NCI-H524 (cell line): ENCODE measurements at regions not wholly inside any gene's neighbourhood (a gene's known extent, or its start where the extent isn't known, plus 50 kb on each side); places are given as distances from the start of the nearest gene placed in this dataset.

Experiments
- DNase-seq, 2 experiments: peaks; one replicate each; lab custom pipeline; 2025; lab: John Stamatoyannopoulos, UW

DNA sequence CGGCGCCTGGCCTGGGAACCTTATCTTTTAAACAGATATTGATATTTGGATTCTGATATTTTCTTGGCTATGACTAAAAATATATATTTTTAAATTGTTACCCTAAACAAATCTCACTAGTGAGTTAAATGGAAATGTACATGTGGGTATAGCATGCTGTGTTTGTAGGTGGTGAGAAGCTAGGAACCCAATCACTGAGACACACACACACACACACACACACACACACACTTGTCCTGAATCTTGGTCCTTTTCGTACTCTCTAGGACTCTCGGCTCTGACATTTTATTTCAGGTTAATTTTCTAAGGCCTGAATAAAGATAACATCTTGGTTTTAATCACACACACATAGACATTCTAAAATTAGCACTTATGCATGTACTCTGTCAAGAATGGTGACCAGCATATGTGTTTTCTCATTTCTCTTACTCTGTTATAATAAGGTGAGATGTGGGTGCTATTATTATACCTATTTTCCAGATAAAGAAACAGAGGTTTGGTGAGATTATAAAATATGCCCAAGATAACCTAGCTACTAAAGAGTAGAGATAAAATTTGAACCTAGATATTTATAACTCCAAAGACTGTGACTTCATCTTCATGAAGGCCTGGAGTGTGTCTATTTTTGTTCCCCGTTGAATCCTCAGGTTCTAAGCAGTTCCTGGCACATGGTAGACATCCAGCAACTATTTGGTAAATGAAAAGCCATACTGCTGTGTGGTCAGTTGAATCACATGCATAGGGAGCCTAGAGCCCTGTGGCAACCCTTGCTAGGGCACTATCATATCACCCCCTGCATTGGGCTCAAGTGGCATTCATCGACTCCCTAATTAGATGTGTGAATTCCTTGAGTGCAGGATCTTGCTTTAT, 85.0 kb upstream of the RAB3GAP2 start:
- no peak for DNase-seq

DNA sequence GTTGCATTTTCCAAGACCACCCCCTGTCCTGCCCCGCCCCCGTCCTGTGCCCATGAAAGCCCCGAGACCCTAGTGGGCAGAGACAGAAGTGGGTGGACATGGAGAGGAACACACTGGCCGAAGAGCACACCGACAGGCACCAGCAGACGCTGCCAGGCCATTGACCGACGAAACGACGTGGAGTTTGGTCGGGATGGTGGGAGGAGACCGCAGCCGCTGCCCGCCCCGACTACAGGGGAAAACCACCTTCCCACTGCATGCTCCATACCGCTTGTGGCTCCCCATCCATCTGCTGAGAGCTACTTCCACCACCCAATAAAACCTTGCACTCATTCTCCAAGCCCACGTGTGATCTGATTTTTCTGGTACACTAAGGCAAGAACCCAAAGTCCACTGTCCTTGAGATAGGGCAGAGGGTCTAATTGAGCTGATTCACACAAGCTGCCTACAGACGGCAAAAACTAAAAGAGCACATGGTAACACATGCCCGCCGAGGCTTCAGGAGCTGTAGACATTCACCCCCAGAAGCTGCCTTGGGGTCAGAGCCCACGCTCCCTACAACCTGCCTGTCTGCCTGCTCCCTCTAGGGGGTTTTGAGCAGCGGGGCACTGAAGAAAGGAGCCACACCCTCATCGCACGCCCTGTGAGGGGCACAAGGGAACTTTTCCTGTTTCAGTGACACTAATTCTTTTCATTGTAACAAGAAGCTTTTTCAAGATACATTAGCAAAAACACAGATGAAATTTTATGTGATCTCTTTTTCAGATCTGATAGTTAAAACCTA, 81.2 kb upstream of the RAB3GAP2 start:
- DNase-seq: no peak

- DNase-seq: no peak
Measured at GRCh38 chr1:220348211-220348610, 76.0 kb upstream of the RAB3GAP2 start.

- DNase-seq: no peak
Measured at GRCh38 chr1:220347654-220348175, 75.5 kb upstream of the RAB3GAP2 start.

- DNase-seq: no peak
Measured at GRCh38 chr1:220344745-220345144, 72.5 kb upstream of the RAB3GAP2 start.

DNA sequence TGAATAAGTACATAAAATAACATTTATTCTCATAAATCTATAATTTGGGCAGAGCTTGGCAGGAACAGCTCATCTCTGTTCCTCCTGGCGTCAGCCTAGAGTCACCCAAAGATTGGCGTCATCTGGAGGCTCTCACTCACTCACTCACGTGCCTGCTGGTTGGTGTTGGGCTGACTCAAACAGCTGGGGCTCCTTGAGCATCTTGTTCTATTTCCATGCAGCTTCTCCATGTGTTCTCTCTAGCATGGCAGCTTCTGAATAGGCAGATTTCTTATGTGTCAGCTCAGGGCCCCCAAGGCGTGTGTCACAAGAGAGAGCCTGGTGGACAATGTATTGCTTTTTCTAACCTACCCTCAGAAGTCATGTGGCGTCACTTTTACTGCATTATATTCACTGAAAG, 70.6 kb upstream of the RAB3GAP2 start:
- DNase-seq: peak; percentile 40 to 66

DNA sequence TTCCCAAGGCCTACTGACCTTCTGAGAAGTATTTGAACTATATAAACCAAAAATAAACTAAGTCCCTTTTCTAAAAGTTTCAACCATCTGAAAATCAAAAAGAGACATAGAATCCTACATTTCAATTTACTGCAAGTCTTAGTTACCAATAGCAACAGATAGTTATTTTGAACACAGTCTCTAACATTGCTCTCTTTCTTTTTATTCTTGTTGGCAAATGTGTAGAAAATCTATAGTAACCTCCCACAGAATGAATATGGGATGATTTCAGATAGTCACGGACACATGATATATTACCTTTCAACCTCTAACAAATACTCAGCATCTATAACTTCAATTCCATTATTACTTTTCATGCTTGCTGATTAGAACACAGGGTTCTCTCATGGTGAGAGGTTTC, 68.9 kb upstream of the RAB3GAP2 start:
- no peak for DNase-seq

- peak in 1 of 2 experiments; percentile 26 for DNase-seq
Measured at GRCh38 chr1:220339581-220339980, 67.3 kb upstream of the RAB3GAP2 start.

DNA sequence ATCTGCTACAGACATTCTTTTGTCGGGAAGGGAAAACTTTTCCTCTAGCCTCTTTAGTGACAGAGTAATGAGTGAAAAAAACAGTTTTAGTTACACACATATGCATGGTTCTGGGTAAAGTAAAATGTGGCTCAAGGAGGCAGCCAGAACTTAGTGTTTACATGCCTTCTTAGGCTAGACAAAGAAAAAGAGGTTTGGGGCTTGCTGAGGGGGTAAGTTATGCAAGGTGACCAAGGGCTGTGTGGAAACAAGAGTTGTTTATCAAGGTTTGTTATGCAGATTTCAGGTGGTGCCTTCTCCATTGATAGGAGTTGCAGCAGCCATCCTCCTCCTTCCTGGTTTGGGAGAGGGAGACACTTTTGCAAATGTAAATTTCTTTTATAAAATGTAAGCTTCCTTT, 66.5 kb upstream of the RAB3GAP2 start:
- DNase-seq: no peak

GRCh38 chr1:220336391-220337031, 64.3 kb upstream of the RAB3GAP2 start:
- no peak for DNase-seq

GRCh38 chr1:220335668-220336067, 63.4 kb upstream of the RAB3GAP2 start:
- DNase-seq: no peak

DNA sequence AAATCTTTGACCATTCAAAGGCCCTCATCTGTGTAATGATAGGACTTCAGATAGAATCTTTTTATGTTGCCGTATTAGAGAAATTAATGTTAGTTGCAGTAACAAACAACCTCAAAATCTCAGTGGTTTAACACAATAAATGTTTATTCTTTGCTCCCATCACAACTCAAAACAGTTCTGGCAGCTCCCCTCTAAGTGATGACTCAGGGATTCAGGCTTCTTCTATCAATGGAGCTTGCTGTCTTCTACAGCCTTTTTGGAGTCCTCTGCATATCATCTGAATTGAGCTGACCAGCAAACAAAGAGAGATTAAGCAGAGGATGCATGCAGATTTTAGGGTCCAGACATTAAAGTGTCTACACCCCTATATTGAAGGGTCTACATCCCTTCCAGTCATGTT, 59.1 kb upstream of the RAB3GAP2 start:
- no peak for DNase-seq

- no peak for DNase-seq
Measured at GRCh38 chr1:220330265-220330664, 58.0 kb upstream of the RAB3GAP2 start.

DNA sequence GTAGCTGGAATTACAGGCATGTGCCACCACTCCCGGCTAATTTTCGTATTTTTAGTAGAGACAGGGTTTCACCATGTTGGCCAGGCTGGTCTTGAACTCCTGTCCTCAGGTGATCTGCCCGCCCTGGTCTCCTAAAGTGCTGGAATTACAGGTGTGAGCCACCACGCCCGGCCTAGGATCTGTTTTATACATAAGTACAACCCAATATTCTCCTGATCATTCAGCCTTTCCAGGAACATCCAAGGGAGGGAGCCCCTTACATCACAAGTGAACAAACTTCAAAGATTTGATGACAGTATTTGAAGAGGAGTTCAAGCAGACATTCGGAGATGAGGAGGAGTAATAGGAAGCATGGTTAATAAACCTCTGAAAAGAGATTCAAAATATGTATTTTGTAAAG, 54.9 kb upstream of the RAB3GAP2 start:
- no peak for DNase-seq

DNA sequence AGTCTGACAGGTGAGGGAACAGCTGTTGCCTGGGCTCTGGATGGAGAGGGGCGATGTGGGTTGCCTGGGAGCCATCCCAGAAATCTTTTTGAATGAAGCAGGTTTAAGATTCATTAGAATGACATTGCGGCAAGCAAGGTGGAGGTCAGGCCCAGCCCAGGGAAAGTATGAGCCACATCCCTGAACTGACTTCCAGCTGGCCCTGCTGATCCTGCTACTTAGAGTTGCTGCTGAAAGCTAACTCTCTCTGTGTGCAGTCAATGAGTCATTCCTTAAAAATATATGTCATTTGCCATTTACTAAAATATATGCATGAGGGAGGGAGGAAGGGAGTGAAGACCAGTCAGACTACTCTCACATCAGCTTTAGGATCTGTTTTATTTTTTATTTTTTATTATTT, 54.3 kb upstream of the RAB3GAP2 start:
- DNase-seq: no peak

- DNase-seq: no peak
Measured at GRCh38 chr1:220325306-220325995, 53.2 kb upstream of the RAB3GAP2 start.

GRCh38 chr1:220323717-220324116, 51.5 kb upstream of the RAB3GAP2 start:
- DNase-seq: no peak

DNA sequence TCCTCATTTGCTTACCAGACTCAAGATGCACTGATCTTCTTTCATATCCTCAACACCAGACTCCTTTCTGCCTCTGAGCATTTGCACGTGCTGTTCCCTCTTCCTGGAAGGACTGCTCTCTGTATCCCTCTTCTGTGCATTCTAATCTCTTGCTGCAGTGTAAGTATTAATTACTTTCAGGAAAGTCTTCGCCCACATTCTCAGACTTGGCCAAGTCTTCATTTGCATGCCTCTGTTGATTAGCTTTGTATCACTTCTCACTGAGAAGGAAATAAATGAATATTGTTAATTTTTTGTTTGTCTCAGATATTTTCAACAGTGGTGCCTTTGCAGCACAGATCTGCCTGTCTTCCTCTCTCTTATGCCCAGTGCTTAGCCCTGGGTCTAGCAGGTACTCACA, 50.3 kb upstream of the RAB3GAP2 start:
- no peak for DNase-seq
